Forelimb muscle (tissue), 1 donor: ENCODE measurements at regions not wholly inside any gene's neighbourhood (a gene's known extent, or its start where the extent isn't known, plus 50 kb on each side); places are given as distances from the start of the nearest gene placed in this dataset.

Experiments used
- DNase-seq: peaks from one replicate; pipeline ENCODE4 v3.0.0-alpha.2; 2013; ENCODE audit warnings: low read depth

- no peak for DNase-seq
Observed at GRCh38 chrX:39144956-39145355, 343.7 kb downstream of the MID1IP1 start.

GRCh38 chrX:39145859-39146258, 344.6 kb downstream of the MID1IP1 start:
- no peak for DNase-seq

DNA sequence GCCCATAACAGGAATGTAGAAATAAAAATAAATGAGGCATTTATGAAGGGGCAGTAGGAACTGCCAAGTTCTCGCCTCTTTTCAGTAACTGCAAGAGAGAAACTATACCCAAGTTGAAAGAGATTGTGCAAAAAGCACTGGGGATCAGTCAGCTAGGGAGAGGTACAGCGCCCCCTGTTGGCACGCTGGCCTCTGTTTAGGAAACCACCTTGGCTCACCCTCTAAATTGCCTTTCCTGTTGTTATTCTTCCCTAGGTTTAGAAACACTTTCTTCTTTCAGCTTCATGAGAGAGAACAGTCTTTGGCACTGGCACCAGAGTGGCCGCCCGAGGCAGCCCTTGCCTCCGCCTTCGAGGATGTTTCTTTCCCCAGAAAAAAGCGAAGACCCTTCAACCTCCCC, 348.5 kb downstream of the MID1IP1 start:
- no peak for DNase-seq

DNA sequence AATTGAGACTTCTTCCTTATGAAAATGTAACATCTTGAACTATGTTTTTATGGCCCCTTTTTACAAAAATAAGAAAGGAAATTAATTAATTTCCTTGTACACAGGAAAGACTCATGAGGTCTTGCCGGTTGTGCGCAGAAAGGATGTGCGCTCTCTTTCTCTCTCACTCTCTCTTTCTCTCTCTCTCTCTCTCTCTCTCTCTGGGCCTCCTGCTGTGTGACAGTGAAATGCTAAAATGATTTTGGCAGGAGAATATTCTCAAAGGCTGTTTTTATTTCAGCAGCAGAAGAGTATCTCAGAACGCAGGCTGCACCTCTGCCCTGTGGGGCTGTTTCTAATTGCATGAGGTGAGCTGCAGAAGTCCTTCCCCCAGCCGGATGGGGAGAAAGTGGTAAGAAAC, 349.0 kb downstream of the MID1IP1 start:
- DNase-seq, result no peak

- no peak for DNase-seq
Observed at GRCh38 chrX:39150621-39151020, 349.4 kb downstream of the MID1IP1 start.

- DNase-seq, result no peak
Observed at GRCh38 chrX:39152106-39152649, 350.9 kb downstream of the MID1IP1 start.

- no peak for DNase-seq
Observed at GRCh38 chrX:39156051-39156450, 354.8 kb downstream of the MID1IP1 start.

DNA sequence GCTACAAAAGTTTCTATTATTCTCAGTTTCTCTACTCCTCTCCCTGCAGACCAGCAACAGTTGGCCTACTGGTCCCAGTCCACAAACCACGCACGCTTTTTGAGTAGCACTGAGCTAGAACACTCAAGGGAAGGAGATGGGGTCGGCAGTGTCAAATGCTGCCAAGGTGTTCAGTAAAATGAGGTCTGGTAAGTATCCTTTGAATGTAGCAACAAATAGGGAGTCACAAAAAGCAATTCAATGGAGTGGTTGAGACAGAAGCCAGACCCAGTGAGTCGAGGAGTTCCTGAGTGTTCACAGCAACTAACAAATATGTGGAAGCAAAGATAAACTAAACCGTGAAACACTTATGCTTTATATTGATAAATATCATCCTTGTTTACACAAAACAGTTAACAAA, 355.7 kb downstream of the MID1IP1 start:
- DNase-seq, result no peak

GRCh38 chrX:39157796-39158195, 356.5 kb downstream of the MID1IP1 start:
- DNase-seq, result no peak

DNA sequence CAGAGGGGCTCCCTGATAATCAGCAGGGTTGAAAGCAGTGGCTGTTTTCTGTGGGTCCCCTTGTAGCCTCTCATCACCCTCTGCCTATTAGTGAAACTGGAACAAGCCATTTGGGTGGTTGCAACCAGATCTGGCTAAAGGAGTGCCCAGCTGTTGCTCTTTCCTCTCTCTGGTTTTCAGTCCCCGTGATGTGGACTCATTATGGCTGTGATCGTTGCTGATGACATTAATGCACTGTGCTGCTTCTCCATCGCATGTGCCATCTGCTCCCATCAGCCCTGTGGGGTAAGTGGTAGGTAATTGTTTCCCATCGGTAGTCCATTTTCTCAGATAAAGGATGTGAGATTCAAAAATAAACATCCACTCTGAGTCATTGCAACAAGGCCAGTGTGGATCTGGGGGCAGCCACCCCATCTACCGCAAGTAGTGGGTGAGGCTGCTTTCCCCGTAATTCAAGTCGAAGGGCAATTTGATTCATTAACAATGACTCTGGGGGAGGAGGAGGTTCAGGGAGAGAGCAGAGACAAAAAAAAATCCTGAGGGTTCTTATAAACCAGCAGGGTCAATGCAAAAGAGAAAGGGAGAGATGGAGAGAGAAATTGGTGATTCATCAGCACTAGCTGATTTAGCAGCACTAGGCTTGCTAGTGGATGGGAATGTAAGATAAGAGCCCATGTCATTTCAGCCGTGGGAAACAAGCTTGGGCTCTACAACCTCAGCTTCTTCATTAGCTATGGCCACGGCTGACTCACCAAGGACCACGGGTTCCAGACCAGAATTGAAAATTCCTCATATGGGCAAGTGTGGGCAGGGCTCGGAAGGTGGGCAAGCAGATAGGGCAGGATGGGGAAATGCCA, 357.8 kb downstream of the MID1IP1 start:
- no peak for DNase-seq

GRCh38 chrX:39159921-39160507, 358.8 kb downstream of the MID1IP1 start:
- no peak for DNase-seq

DNA sequence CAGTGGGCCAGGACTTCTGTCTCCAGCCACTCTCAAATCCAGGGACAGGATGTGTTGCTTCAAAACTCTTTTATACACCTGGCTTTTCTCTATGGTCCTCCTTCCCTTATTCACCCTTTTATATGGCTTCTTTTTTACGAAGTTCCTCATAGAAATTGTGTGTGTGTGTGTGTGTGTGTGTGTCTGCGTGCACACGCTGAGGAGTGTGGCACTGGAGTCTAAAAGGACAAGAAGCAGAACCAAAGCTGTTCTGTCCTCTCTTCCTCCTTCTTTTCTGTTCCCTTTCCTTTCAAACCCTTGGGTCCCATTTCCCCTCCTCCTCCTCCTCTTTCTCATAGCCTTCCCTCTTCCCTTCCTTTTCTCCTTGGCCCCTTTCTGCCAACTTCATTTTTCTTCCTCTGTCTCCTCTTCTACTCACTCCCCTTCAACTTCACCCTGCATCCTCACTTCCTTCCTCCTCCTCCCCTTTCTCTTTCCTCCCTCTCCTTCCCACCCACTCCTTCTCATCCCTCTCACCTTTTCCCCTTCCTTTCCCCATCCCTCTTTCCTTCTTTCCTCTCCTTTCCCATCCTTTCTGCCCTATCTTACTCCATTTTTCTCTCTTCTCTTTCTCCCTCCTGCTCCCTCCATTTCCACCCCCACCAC, 360.5 kb downstream of the MID1IP1 start:
- DNase-seq, result no peak

- no peak for DNase-seq
Observed at GRCh38 chrX:39162322-39162735, 361.1 kb downstream of the MID1IP1 start.

DNA sequence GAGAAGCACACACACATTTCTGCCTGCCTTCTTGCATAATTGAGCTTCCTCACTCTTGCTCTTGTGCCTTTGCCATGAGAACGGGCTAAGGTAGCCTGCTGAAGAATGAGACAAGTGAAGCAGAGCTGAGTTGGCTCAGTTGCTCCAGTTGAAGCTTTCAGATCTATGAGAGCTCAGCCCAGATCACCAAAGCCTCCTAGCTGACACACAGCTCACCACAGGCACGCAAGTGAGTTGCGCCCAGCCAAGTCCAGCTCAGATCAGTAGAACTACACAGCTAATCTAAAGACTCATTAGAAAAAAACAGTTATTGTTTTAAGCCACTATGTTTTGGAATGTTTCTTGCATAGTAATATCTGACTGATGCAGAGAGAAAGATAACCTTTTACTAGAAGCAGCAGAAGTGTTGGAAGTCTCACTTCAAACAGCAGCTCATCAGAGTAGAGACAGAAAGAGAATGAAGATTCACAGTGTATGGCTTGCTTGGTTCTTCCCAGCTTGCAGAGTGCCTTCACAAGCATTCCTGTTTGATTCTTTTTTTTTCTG, 362.4 kb downstream of the MID1IP1 start:
- no peak for DNase-seq

- DNase-seq, result no peak
Observed at GRCh38 chrX:39164212-39164611, 363.0 kb downstream of the MID1IP1 start.

DNA sequence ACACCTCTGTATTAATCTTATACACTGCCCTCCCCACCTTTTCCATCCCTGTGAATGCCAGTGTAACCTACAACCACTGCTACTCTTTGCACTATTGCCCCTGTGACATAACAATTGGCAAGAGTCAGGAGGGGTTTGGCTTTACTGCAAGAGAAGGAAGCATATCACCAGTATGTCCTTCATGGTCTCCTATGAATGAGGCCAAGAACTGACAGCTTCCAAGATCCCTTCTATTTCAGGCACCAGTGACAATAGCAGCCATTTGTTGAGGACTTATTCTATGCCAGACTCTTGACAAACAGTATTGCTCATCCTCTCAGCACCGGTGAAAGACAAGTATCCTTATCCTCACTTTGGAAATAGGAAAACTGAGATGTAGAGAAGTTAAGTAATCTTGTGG, 363.9 kb downstream of the MID1IP1 start:
- no peak for DNase-seq

DNA sequence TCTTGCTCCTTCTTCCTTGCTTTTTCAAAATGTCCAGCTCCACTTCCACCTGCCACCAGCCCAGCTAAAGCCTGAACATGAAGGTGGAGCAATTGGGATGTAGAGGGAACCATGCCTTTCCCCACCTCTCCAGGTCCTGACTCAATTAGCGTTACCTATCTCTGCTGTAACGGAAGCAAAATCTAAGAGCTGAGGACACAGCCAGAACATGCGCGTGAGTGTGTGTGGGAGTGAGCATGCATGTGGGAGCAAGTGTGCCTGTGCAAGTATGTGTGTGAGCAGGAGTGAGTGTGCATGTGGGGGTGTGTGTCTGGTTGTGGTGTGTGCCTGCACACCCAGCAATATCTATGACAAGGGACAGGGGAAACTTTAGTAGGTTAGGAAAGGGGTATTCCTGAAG, 364.5 kb downstream of the MID1IP1 start:
- no peak for DNase-seq

GRCh38 chrX:39167791-39168190, 366.5 kb downstream of the MID1IP1 start:
- no peak for DNase-seq

- DNase-seq, result no peak
Observed at GRCh38 chrX:39168609-39169008, 367.4 kb downstream of the MID1IP1 start.

GRCh38 chrX:39169976-39170375, 368.7 kb downstream of the MID1IP1 start:
- DNase-seq, result no peak

DNA sequence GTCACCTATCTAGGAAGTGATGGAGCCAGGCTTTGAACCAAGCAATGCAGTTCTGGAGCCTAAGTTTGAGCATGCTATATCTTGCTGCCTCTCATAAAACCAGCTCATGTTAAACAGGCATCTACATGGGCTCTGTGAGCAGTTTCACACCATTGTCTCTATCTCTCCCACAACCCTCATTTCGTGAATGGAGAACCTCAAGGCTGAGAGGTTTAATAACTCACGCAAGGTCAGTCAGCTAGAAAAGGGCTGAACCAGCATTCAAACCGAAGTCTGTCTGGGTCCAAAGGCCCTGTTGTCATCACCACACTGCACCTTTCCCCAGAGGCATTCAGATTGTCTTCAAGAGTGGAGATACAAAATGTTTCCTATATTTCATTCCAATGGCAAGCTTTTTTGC, 369.2 kb downstream of the MID1IP1 start:
- no peak for DNase-seq

DNA sequence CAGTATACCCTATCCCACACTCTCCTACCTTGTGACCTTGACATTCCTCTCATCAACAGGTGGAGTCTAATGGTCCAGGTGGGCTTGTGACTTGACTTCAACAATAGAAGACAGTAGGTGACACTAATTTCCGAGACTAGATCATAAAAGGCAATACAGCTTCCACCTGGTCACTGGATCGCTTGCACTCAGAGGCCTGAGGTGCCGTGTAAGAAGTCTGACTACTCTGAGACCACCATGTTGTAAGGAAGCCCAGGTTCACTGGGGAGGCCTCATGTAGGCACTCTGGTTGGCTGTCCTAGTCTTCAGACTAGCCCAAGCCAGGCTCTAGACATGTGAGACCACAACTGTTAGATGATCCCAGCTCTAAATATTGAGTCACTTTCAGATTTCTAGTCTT, 370.4 kb downstream of the MID1IP1 start:
- DNase-seq, result no peak
